Neural progenitor cell (in vitro differentiated cells): ENCODE measurements at regions not wholly inside any gene's neighbourhood (a gene's known extent, or its start where the extent isn't known, plus 50 kb on each side); places are given as distances from the start of the nearest gene placed in this dataset.

Experiments used
- DNase-seq: peaks from one replicate; pipeline ENCODE4 v3.0.0-alpha.2; 2016; ENCODE audit warnings: low spot score
- H2AFZ ChIP-seq: fragments of 200-600 bp; sonication (generic); replicated peaks from 2 replicates; pipeline ENCODE4 v1.6.1; 2016; ENCODE audit warnings: antibody characterized with exemption
- H3F3A ChIP-seq: fragments of 200-600 bp; sonication (generic); 2 replicates; pipeline ENCODE4 v1.6.1; 2016; ENCODE audit warnings: antibody characterized with exemption, low read depth
- H3K27ac ChIP-seq: fragments of 200-600 bp; sonication (generic); 2 replicates; pipeline ENCODE4 v1.5.1; 2016; ENCODE audit warnings: mild to moderate bottlenecking
- H3K27me3 ChIP-seq: fragments of 200-600 bp; sonication (generic); 2 replicates; pipeline ENCODE4 v1.6.1; 2016; ENCODE audit warnings: mild to moderate bottlenecking, moderate library complexity
- H3K36me3 ChIP-seq: fragments of 200-600 bp; sonication (generic); 2 replicates; pipeline ENCODE4 v1.5.1; 2016
- H3K4me1 ChIP-seq: fragments of 200-600 bp; sonication (generic); 2 replicates; pipeline ENCODE4 v1.6.1; 2016; ENCODE audit warnings: mixed run types
- H3K4me2 ChIP-seq: fragments of 200-600 bp; sonication (generic); 2 replicates; pipeline ENCODE4 v1.6.1; 2016
- H3K4me3 ChIP-seq: fragments of 200-600 bp; sonication (generic); 2 replicates; pipeline ENCODE4 v1.5.1; 2016
- H3K79me2 ChIP-seq: fragments of 200-600 bp; sonication (generic); 2 replicates; pipeline ENCODE4 v1.6.1; 2016; ENCODE audit warnings: low read depth
- H3K9ac ChIP-seq: fragments of 200-600 bp; sonication (generic); 2 replicates; pipeline ENCODE4 v1.6.1; 2016
- H3K9me3 ChIP-seq: fragments of 200-600 bp; sonication (generic); 2 replicates; pipeline ENCODE4 v1.5.1; 2016; ENCODE audit warnings: low read depth
- H4K20me1 ChIP-seq: fragments of 200-600 bp; sonication (generic); 2 replicates; pipeline ENCODE4 v1.6.1; 2016; ENCODE audit warnings: low read depth
- H3K27ac Mint-ChIP-seq: 3 replicates; pipeline ENCODE4 v1.8.0; 2021; ENCODE audit warnings: mixed read lengths
- H3K27me3 Mint-ChIP-seq: 2 replicates; pipeline ENCODE4 v1.8.0; 2022; ENCODE audit warnings: low read depth, mild to moderate bottlenecking, inconsistent platforms, moderate library complexity, mixed read lengths; ENCODE audit not compliant: insufficient read depth
- H3K36me3 Mint-ChIP-seq: 3 replicates; pipeline ENCODE4 v1.8.0; 2021; ENCODE audit warnings: mixed read lengths
- H3K4me1 Mint-ChIP-seq: 3 replicates; pipeline ENCODE4 v1.8.0; 2021; ENCODE audit warnings: mixed read lengths
- H3K4me3 Mint-ChIP-seq: 3 replicates; pipeline ENCODE4 v1.8.0; 2021; ENCODE audit warnings: mild to moderate bottlenecking, moderate library complexity, mixed read lengths
- H3K9me3 Mint-ChIP-seq: 3 replicates; pipeline ENCODE4 v1.8.0; 2020; ENCODE audit warnings: mixed read lengths
- EZH2 ChIP-seq: fragments of 200-600 bp; sonication (generic); IDR thresholded peaks from 2 replicates; pipeline ENCODE4 v1.6.1; 2017; ENCODE audit warnings: antibody characterized with exemption, mild to moderate bottlenecking, moderate library complexity
- EZH2phosphoT487 ChIP-seq: fragments of 200-600 bp; sonication (generic); IDR thresholded peaks from 2 replicates; pipeline ENCODE4 v1.6.1; 2017; ENCODE audit warnings: antibody characterized with exemption
- TF ChIP-seq, protein P1 (sequence below): fragments of 200-600 bp; sonication (generic); IDR thresholded peaks from 2 replicates; pipeline ENCODE4 v1.5.1; 2017; ENCODE audit warnings: antibody characterized with exemption, mild to moderate bottlenecking

DNA sequence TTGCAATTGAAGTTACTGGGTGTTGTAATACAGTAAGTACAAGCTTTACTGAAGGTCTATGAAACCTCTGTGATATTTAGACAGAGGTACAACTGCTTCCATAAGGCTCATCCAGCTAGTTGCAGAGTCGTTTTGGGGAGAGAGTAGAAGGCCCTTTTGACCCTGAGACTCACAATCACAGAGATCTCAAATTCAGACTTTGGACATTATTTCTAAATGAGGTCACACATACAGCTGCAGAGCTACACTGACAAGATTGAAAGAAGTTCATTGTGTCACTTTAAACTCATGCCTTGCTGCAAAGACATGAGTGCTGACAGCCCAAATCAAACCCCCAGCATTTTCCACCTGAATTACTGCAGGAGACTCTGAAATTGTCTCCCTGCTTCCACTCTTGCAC lies 205.9 kb upstream of the TMEM161B start:
- H3K36me3 Mint-ChIP-seq = no peaks in the 10 kb centered on the region
- DNase-seq = no peak
- peaks cover 6% of the 10 kb centered on the region for H3K4me1 ChIP-seq
- peaks cover 5% of the 10 kb centered on the region for H3K9me3 Mint-ChIP-seq
- H3F3A ChIP-seq = no peaks in the 10 kb centered on the region
- no peaks in the 10 kb centered on the region for H3K27me3 ChIP-seq
- no peaks in the 10 kb centered on the region for H3K79me2 ChIP-seq
- H3K27me3 Mint-ChIP-seq = no peaks in the 10 kb centered on the region
- peaks cover 10% of the 10 kb centered on the region for H3K4me1 Mint-ChIP-seq
- H3K27ac Mint-ChIP-seq = peak overlapping the region; percentile 8
- TF ChIP-seq EZH2 = no peak
- TF ChIP-seq, protein P1, sequence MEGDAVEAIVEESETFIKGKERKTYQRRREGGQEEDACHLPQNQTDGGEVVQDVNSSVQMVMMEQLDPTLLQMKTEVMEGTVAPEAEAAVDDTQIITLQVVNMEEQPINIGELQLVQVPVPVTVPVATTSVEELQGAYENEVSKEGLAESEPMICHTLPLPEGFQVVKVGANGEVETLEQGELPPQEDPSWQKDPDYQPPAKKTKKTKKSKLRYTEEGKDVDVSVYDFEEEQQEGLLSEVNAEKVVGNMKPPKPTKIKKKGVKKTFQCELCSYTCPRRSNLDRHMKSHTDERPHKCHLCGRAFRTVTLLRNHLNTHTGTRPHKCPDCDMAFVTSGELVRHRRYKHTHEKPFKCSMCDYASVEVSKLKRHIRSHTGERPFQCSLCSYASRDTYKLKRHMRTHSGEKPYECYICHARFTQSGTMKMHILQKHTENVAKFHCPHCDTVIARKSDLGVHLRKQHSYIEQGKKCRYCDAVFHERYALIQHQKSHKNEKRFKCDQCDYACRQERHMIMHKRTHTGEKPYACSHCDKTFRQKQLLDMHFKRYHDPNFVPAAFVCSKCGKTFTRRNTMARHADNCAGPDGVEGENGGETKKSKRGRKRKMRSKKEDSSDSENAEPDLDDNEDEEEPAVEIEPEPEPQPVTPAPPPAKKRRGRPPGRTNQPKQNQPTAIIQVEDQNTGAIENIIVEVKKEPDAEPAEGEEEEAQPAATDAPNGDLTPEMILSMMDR = no peak
- no peak for TF ChIP-seq EZH2phosphoT487
- H3K9ac ChIP-seq = no peak overlapping the region
- no peaks in the 10 kb centered on the region for H3K36me3 ChIP-seq
- H3K27ac ChIP-seq = no peak overlapping the region
- peaks cover 3% of the 10 kb centered on the region for H3K9me3 ChIP-seq
- no peak overlapping the region for H3K4me2 ChIP-seq
- peak overlapping the region; percentile 67 for H2AFZ ChIP-seq
- no peak overlapping the region for H3K4me3 ChIP-seq
- no peak overlapping the region for H3K4me3 Mint-ChIP-seq
- no peaks in the 10 kb centered on the region for H4K20me1 ChIP-seq

GRCh38 chr5:88470745-88471144 lies 202.1 kb upstream of the TMEM161B start:
- Mint-ChIP-seq H3K27me3 (peaks cover 4% of the 10 kb centered on the region), H3K9me3 (peaks cover 5% of the 10 kb centered on the region), H3K4me3 (no peak overlapping the region), H3K4me1 (peaks cover 10% of the 10 kb centered on the region), H3K27ac (no peak overlapping the region), H3K36me3 (no peaks in the 10 kb centered on the region)
- Histone ChIP-seq H3K27ac (no peak overlapping the region), H3K36me3 (no peaks in the 10 kb centered on the region), H3K9ac (no peak overlapping the region), H3F3A (no peaks in the 10 kb centered on the region), H3K4me1 (peaks cover 6% of the 10 kb centered on the region), H3K79me2 (no peaks in the 10 kb centered on the region), H4K20me1 (no peaks in the 10 kb centered on the region), H3K4me3 (no peak overlapping the region), H3K4me2 (no peak overlapping the region), H2AFZ (no peak overlapping the region), H3K9me3 (peaks cover 3% of the 10 kb centered on the region), H3K27me3 (no peaks in the 10 kb centered on the region)
- TF ChIP-seq, protein P1 = no peak
- TF ChIP-seq EZH2 (no peak), EZH2phosphoT487 (no peak)
- DNase-seq = no peak

- H3F3A ChIP-seq = no peaks in the 10 kb centered on the region
- H4K20me1 ChIP-seq = no peaks in the 10 kb centered on the region
- TF ChIP-seq EZH2phosphoT487 (no peak), EZH2 (no peak)
- TF ChIP-seq, protein P1 = no peak
- H3K9me3 ChIP-seq = no peaks in the 10 kb centered on the region
- H3K4me3 ChIP-seq = no peak overlapping the region
- no peaks in the 10 kb centered on the region for H3K4me1 ChIP-seq
- no peaks in the 10 kb centered on the region for H3K27me3 Mint-ChIP-seq
- DNase-seq = no peak
- no peaks in the 10 kb centered on the region for H3K9me3 Mint-ChIP-seq
- H3K27ac ChIP-seq = no peak overlapping the region
- no peaks in the 10 kb centered on the region for H3K4me1 Mint-ChIP-seq
- H3K79me2 ChIP-seq = no peaks in the 10 kb centered on the region
- H3K36me3 ChIP-seq = no peaks in the 10 kb centered on the region
- H3K4me2 ChIP-seq = no peak overlapping the region
- no peaks in the 10 kb centered on the region for H3K27me3 ChIP-seq
- no peak overlapping the region for H3K4me3 Mint-ChIP-seq
- no peak overlapping the region for H3K27ac Mint-ChIP-seq
- H2AFZ ChIP-seq = no peak overlapping the region
- no peaks in the 10 kb centered on the region for H3K36me3 Mint-ChIP-seq
- no peak overlapping the region for H3K9ac ChIP-seq
Measured at GRCh38 chr5:88459971-88460370, 191.3 kb upstream of the TMEM161B start.

GRCh38 chr5:88452820-88453219 lies 184.2 kb upstream of the TMEM161B start:
- no peak overlapping the region for H3K4me3 Mint-ChIP-seq
- H3K4me1 Mint-ChIP-seq = no peaks in the 10 kb centered on the region
- Histone ChIP-seq H3K36me3 (no peaks in the 10 kb centered on the region), H3K9ac (no peak overlapping the region), H3K4me1 (no peaks in the 10 kb centered on the region), H3K4me2 (no peak overlapping the region), H3K27me3 (no peaks in the 10 kb centered on the region), H3K79me2 (no peaks in the 10 kb centered on the region), H2AFZ (no peak overlapping the region), H3K27ac (no peak overlapping the region), H3K4me3 (no peak overlapping the region), H4K20me1 (no peaks in the 10 kb centered on the region), H3K9me3 (no peaks in the 10 kb centered on the region), H3F3A (no peaks in the 10 kb centered on the region)
- H3K27ac Mint-ChIP-seq = no peak overlapping the region
- H3K9me3 Mint-ChIP-seq = no peaks in the 10 kb centered on the region
- TF ChIP-seq EZH2phosphoT487 (no peak), EZH2 (no peak)
- TF ChIP-seq, protein P1 = no peak
- peaks cover 2% of the 10 kb centered on the region for H3K27me3 Mint-ChIP-seq
- peak; percentile 27 for DNase-seq
- no peaks in the 10 kb centered on the region for H3K36me3 Mint-ChIP-seq
